CD4-positive, alpha-beta T cell treated with Interleukin-17A for 4 hours (primary cell): ENCODE measurements at regions not wholly inside any gene's neighbourhood (a gene's known extent, or its start where the extent isn't known, plus 50 kb on each side); places are given as distances from the start of the nearest gene placed in this dataset.

Source experiments
- DNase-seq: peaks from one replicate; pipeline ENCODE4 v3.0.0-alpha.2; 2020; ENCODE audit warnings: mixed read lengths

- no peak for DNase-seq
Observed at GRCh38 chr10:4093438-4093837, 308.4 kb upstream of the KLF6 start.

GRCh38 chr10:4088354-4089066 is 303.5 kb upstream of the KLF6 start:
- DNase-seq, result no peak

GRCh38 chr10:4086131-4086898 is 301.3 kb upstream of the KLF6 start:
- DNase-seq, result no peak

- no peak for DNase-seq
Observed at GRCh38 chr10:4083509-4084003, 298.5 kb upstream of the KLF6 start.

- no peak for DNase-seq
Observed at GRCh38 chr10:4082861-4083260, 297.9 kb upstream of the KLF6 start.

GRCh38 chr10:4081685-4082111 is 296.7 kb upstream of the KLF6 start:
- no peak for DNase-seq

GRCh38 chr10:4080225-4080805 is 295.3 kb upstream of the KLF6 start:
- DNase-seq, result no peak

- DNase-seq, result no peak
Observed at GRCh38 chr10:4079803-4080202, 294.8 kb upstream of the KLF6 start.

GRCh38 chr10:4077804-4078203 is 292.8 kb upstream of the KLF6 start:
- no peak for DNase-seq

- no peak for DNase-seq
Observed at GRCh38 chr10:4076983-4077382, 292.0 kb upstream of the KLF6 start.

GRCh38 chr10:4075443-4075842 is 290.4 kb upstream of the KLF6 start:
- no peak for DNase-seq

GRCh38 chr10:4074545-4075407 is 289.8 kb upstream of the KLF6 start:
- DNase-seq, result peak; percentile 38

- no peak for DNase-seq
Observed at GRCh38 chr10:4073912-4074311, 288.9 kb upstream of the KLF6 start.

GRCh38 chr10:4070921-4071660 is 286.1 kb upstream of the KLF6 start:
- DNase-seq, result no peak

GRCh38 chr10:4070184-4070583 is 285.2 kb upstream of the KLF6 start:
- no peak for DNase-seq

- no peak for DNase-seq
Observed at GRCh38 chr10:4069491-4069890, 284.5 kb upstream of the KLF6 start.

- DNase-seq, result no peak
Observed at GRCh38 chr10:4068629-4069028, 283.6 kb upstream of the KLF6 start.

- no peak for DNase-seq
Observed at GRCh38 chr10:4067931-4068561, 283.0 kb upstream of the KLF6 start.

- DNase-seq, result no peak
Observed at GRCh38 chr10:4067531-4067930, 282.5 kb upstream of the KLF6 start.

GRCh38 chr10:4066581-4067390 is 281.8 kb upstream of the KLF6 start:
- DNase-seq, result no peak

GRCh38 chr10:4064489-4064888 is 279.5 kb upstream of the KLF6 start:
- no peak for DNase-seq
